ENCODE measurements at regions not wholly inside any gene's neighbourhood (a gene's known extent, or its start where the extent isn't known, plus 50 kb on each side); places are given as distances from the start of the nearest gene placed in this dataset.
"Not testable (repeated sequence)": the region's sequence is repeated elsewhere in the genome, so short reads cannot be mapped to it uniquely, and the experiment has no call there.

- peak; percentile 65 for DNase-seq (ENCODE audit: low read depth, low spot score)
Measured at GRCh38 chr12:25615119-25615518, 62.0 kb upstream of the LMNTD1 start.

GRCh38 chr12:25616286-25616685, 63.2 kb upstream of the LMNTD1 start:
- DNase-seq (ENCODE audit: low read depth, low spot score) = no peak

GRCh38 chr12:25617991-25618390, 64.9 kb upstream of the LMNTD1 start:
- no peak for DNase-seq (ENCODE audit: low read depth, low spot score)

GRCh38 chr12:25623816-25624215, 70.7 kb upstream of the LMNTD1 start:
- no peak for DNase-seq (ENCODE audit: low read depth, low spot score)

GRCh38 chr12:25625146-25625545, 72.1 kb upstream of the LMNTD1 start:
- no peak for DNase-seq (ENCODE audit: low read depth, low spot score)

- no peak for DNase-seq (ENCODE audit: low read depth, low spot score)
Measured at GRCh38 chr12:25629341-25629740, 76.3 kb upstream of the LMNTD1 start.

- DNase-seq (ENCODE audit: low read depth, low spot score) = not testable (repeated sequence)
Measured at GRCh38 chr12:25630735-25631515, 77.8 kb upstream of the LMNTD1 start.

GRCh38 chr12:25633149-25633548, 80.1 kb upstream of the LMNTD1 start:
- DNase-seq (ENCODE audit: low read depth, low spot score) = not testable (repeated sequence)

GRCh38 chr12:25637752-25638151, 84.7 kb upstream of the LMNTD1 start:
- no peak for DNase-seq (ENCODE audit: low read depth, low spot score)

GRCh38 chr12:25639406-25639805, 86.3 kb upstream of the LMNTD1 start:
- no peak for DNase-seq (ENCODE audit: low read depth, low spot score)

- DNase-seq (ENCODE audit: low read depth, low spot score) = no peak
Measured at GRCh38 chr12:25644979-25645378, 91.9 kb upstream of the LMNTD1 start.

GRCh38 chr12:25645427-25645826, 92.3 kb upstream of the LMNTD1 start:
- no peak for DNase-seq (ENCODE audit: low read depth, low spot score)

- no peak for DNase-seq (ENCODE audit: low read depth, low spot score)
Measured at GRCh38 chr12:25651931-25652330, 98.8 kb upstream of the LMNTD1 start.

GRCh38 chr12:25652371-25652770, 99.3 kb upstream of the LMNTD1 start:
- DNase-seq (ENCODE audit: low read depth, low spot score) = no peak

GRCh38 chr12:25653487-25654175, 100.5 kb upstream of the LMNTD1 start:
- DNase-seq (ENCODE audit: low read depth, low spot score) = no peak

- DNase-seq (ENCODE audit: low read depth, low spot score) = no peak
Measured at GRCh38 chr12:25655702-25656101, 102.6 kb upstream of the LMNTD1 start.

GRCh38 chr12:25659621-25660020, 106.5 kb upstream of the LMNTD1 start:
- DNase-seq (ENCODE audit: low read depth, low spot score) = no peak

- no peak for DNase-seq (ENCODE audit: low read depth, low spot score)
Measured at GRCh38 chr12:25670076-25671055, 117.3 kb upstream of the LMNTD1 start.

- DNase-seq (ENCODE audit: low read depth, low spot score) = no peak
Measured at GRCh38 chr12:25675808-25676207, 122.7 kb upstream of the LMNTD1 start.

GRCh38 chr12:25677232-25677937, 124.3 kb upstream of the LMNTD1 start:
- no peak for DNase-seq (ENCODE audit: low read depth, low spot score)

- DNase-seq (ENCODE audit: low read depth, low spot score) = no peak
Measured at GRCh38 chr12:25681580-25681979, 128.5 kb upstream of the LMNTD1 start.

Data from brain pericyte (primary cell).